ENCODE measurements at regions not wholly inside any gene's neighbourhood (a gene's known extent, or its start where the extent isn't known, plus 50 kb on each side); places are given as distances from the start of the nearest gene placed in this dataset.

DNA sequence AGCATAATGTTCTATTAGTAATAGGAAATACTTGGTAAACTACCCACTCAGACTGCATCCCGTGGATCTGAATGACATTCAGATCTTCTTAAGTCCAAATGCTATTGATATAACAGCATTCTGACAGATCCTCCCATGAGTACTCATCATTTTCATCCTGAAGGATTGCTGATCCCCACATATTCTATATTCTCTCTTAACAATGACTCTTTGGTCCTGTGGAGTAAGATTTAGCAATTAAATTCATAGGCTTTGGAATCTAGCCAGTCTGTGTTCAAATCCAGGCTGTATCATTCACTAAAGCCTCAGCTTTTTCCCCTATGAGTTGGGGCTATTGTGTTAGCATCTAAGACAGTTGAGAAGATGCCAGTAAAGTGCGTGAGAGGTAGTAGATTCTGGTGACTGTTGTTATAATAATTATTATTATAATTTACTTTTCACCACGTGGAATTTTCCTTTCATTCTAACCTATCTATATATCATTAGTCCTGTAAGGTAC is 591.3 kb upstream of the SYT4 start:
- no peak for TF ChIP-seq CTCF (IDR thresholded peaks at IDR 0.05)
- Histone ChIP-seq H3K9me3 (no peaks in the 10 kb centered on the region), H3K27ac (no peak overlapping the region), H3K4me3 (no peak overlapping the region), H3K4me1 (peaks cover 0 to 10% of the 10 kb centered on the region in 2 donors), H3K36me3 (no peaks in the 10 kb centered on the region), H3K27me3 (no peaks in the 10 kb centered on the region)
- DNase-seq (ENCODE audit: low spot score), result no peak

- Histone ChIP-seq H3K36me3 (no peaks in the 10 kb centered on the region), H3K4me3 (no peak overlapping the region), H3K27me3 (no peaks in the 10 kb centered on the region), H3K4me1 (peaks cover 0 to 7% of the 10 kb centered on the region in 2 donors), H3K27ac (no peak overlapping the region), H3K9me3 (no peaks in the 10 kb centered on the region)
- no peak for DNase-seq (ENCODE audit: low spot score)
- no peak for TF ChIP-seq CTCF (IDR thresholded peaks at IDR 0.05)
These were observed 592.2 kb upstream of the SYT4 start for GRCh38 chr18:43869451-43870008.

DNA sequence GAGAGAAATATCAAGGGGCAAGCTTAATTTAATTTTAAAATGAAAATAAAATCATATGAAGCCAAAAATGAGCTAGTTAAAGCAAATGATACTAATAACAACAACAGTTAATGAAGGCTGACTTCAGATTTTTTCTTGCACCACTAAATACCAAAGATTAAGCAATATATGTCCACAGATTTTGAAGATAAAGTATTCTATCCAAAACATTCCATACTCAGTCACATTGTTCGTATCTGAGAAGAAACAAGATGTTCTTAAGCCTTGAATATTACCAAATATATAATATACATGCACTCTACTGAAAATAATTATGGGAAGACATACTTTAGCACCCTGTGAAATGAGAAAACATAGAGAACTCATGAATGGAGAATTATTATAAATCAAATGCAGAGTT is 593.3 kb upstream of the SYT4 start:
- no peaks in the 10 kb centered on the region for H3K9me3 ChIP-seq
- no peak for DNase-seq (ENCODE audit: low spot score)
- TF ChIP-seq CTCF (IDR thresholded peaks at IDR 0.05), result no peak
- H3K27me3 ChIP-seq, result no peaks in the 10 kb centered on the region
- H3K27ac ChIP-seq, result no peak overlapping the region
- H3K4me1 ChIP-seq, result peaks cover 0 to 7% of the 10 kb centered on the region in 2 donors
- no peaks in the 10 kb centered on the region for H3K36me3 ChIP-seq
- H3K4me3 ChIP-seq, result no peak overlapping the region

DNA sequence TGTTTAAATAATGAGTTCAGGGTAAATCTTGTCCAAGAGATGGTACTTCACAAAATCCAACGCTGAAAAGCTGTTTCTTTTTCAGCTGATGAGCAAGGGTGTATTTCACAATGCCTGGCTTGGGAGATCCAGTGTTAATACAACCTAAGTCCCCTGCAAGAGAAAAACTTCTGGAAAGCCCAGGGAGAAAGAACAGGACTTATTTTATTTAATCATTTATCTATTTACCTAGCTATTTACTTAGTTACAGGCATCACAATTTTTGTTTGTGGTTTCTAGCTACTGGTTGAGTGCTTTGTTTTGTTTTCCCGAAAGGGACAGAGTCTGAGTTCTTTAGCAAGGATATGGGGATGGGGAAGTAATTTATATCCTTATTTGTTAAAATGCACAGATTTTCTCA is 598.2 kb upstream of the SYT4 start:
- DNase-seq (ENCODE audit: low spot score), result no peak
- no peak for TF ChIP-seq CTCF (IDR thresholded peaks at IDR 0.05)
- H3K27me3 ChIP-seq, result no peaks in the 10 kb centered on the region
- no peaks in the 10 kb centered on the region for H3K36me3 ChIP-seq
- no peaks in the 10 kb centered on the region for H3K4me1 ChIP-seq
- no peaks in the 10 kb centered on the region for H3K9me3 ChIP-seq
- H3K27ac ChIP-seq, result no peak overlapping the region
- no peak overlapping the region for H3K4me3 ChIP-seq

DNA sequence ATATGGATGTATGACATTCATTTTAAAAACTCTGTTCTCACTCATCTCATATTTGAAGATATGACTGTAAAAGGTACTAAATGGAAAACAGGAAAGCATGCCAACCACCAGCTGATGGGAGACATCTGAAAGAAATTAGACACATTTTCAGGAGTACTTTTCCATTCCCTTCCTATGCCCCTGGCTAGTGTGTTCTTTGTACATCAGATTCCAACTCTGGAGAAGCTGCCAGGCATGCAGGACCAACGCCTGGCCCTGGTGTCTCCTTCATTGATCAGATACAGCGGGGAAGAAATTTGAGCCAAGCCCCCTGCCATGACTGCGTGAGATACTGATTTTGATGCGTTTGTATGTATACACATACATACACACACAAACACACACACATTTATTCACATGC is 599.0 kb upstream of the SYT4 start:
- H3K4me3 ChIP-seq, result no peak overlapping the region
- no peak for DNase-seq (ENCODE audit: low spot score)
- H3K9me3 ChIP-seq, result no peaks in the 10 kb centered on the region
- no peak for TF ChIP-seq CTCF (IDR thresholded peaks at IDR 0.05)
- no peaks in the 10 kb centered on the region for H3K4me1 ChIP-seq
- no peaks in the 10 kb centered on the region for H3K27me3 ChIP-seq
- H3K27ac ChIP-seq, result no peak overlapping the region
- H3K36me3 ChIP-seq, result no peaks in the 10 kb centered on the region

DNA sequence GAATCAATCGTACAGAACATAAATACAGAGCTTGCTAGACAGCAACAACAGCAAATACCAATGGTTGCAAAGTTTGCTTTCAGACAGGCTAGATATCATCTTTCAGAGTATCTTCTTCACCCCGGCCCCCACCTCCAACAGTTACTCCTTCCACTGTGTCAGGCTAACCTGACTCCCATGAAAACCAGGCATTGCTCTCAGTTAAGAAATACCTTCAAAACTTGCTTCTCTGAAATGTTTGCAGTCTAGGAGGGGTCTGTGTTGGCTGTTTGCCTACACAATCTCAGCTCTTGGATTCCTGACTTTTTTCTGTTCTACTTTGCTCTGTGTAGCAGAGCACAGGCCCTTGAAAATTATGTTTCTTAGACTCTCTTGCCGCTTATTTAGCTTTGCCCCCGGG is 599.5 kb upstream of the SYT4 start:
- Histone ChIP-seq H3K36me3 (no peaks in the 10 kb centered on the region), H3K4me3 (no peak overlapping the region), H3K9me3 (no peaks in the 10 kb centered on the region), H3K4me1 (no peaks in the 10 kb centered on the region), H3K27ac (no peak overlapping the region), H3K27me3 (no peaks in the 10 kb centered on the region)
- TF ChIP-seq CTCF (IDR thresholded peaks at IDR 0.05), result no peak
- DNase-seq (ENCODE audit: low spot score), result no peak

All from right atrium auricular region (tissue), 2 donors.